Stimulated activated CD8-positive, alpha-beta memory T cell treated with anti-CD3 and anti-CD28 coated beads, Interleukin-7, amount 100 ng/mL, for 1 hour (primary cell): ENCODE measurements at regions not wholly inside any gene's neighbourhood (a gene's known extent, or its start where the extent isn't known, plus 50 kb on each side); places are given as distances from the start of the nearest gene placed in this dataset.

ENCODE experiments used
- DNase-seq, 2 donors: peaks; one replicate each; pipeline ENCODE4 v3.0.0-alpha.2; 2020; ENCODE audit warnings: low read depth in 2 of 2

GRCh38 chr6:156725712-156726111, 51.5 kb upstream of the ARID1B start:
- DNase-seq, result no peak

- no peak for DNase-seq
Observed at GRCh38 chr6:156720691-156721685, 56.2 kb upstream of the ARID1B start.

- peak; percentile 35 to 37 for DNase-seq
Observed at GRCh38 chr6:156719720-156720563, 57.2 kb upstream of the ARID1B start.

DNA sequence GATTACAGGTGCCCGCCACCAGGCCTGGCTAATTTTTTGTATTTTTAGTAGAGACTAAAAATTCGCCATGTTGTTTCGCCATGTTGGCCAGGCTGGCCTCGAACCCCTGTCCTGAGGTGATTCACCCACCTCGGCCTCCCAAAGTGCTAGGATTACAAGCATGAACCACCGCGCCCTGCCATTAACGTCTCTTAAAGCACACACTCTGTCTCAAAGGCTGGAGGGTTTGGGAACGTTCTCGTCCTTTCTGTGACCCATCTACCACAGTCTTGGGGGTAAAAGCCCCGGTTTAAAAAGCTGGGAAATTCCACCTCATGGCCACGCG, 57.8 kb upstream of the ARID1B start:
- no peak for DNase-seq

GRCh38 chr6:156718647-156719394, 58.4 kb upstream of the ARID1B start:
- DNase-seq, result no peak

GRCh38 chr6:156717542-156717941, 59.6 kb upstream of the ARID1B start:
- DNase-seq, result no peak

DNA sequence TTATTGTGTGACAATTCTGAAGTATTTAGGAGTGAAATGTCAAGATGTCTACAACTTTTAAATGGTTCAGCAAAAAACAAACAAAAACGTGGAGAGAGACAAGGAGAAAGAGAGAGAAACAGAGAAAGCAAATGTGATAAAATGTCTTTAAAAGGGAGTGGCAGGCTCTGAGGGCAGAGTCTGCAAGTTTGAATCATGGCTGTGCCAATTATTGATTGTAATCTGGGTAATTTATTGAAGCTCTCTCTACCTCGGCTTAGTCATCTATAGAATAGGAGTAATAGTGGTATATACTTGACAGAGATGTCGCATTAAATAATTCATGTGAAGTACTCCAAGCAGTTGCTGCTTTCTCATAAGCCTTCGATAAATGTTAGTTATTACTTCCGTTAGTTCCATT, 61.3 kb upstream of the ARID1B start:
- no peak for DNase-seq

DNA sequence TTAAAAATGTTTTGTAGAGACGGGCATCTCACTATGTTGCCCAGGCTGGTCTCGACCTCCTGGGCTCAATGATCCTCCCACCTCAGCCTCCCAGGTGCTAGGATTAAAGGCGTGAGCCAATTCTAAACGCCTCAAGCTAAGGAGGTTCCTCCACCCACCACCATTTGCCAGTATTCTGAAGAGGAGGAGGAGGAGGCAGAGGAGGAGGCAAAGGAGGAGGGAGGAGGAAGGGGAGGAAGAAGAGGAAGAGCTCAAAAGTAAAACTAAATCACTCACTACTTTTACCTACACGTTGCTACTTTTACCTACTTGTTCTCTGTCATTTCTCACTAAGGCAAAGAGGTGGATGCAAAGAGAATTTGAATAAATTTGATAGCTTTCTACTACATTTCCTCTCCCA, 63.6 kb upstream of the ARID1B start:
- no peak for DNase-seq

GRCh38 chr6:156710479-156710878, 66.7 kb upstream of the ARID1B start:
- DNase-seq, result no peak

GRCh38 chr6:156707818-156708217, 69.4 kb upstream of the ARID1B start:
- no peak for DNase-seq

DNA sequence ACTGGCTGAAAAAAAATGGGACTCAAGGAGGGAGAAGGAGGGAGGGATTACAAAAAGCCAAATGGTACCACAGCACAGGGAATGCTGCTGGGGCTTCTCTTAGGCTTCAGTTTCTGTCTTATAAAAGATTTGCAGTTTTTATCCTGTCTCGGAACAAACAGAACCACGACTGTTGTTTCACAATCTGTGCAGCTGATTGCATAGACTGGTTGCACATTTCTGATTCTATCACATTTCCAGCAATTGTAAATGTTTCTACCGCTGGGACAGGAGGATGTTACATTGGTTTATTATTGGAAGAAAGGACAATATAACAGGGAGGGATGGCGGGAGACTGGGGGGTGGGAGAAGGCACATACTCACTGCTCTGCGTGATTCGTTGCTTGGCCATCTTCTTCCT, 73.5 kb upstream of the ARID1B start:
- DNase-seq, result no peak

- no peak for DNase-seq
Observed at GRCh38 chr6:156701966-156702365, 75.2 kb upstream of the ARID1B start.

DNA sequence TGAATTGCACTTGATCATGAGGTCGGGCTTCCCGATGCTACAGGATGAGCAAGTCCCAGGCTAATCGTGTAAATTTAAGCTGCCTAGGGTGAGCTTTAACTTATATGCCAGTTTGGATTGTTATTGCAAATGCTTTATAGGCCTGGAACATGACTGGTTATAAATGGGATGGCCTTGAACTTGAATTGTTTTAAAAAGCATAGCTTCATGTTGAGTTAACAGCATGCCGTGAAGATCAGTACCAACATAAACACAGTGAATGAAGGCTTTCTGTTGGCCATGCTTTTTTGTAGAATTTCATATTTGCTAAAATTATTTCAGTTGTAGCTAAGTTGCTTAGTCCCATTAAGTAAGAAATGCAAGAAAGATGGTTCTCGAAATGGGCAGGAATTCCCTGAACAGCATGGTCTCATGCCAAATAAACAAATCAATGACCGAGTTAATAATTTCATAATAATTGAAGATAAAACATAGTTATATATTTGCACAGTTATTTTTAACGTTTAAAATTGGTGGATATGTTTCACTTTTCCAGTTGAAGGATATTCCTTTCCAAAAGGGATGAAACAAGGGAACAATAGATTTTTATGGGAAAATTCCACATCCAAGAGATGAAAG, 76.6 kb upstream of the ARID1B start:
- DNase-seq, result no peak

DNA sequence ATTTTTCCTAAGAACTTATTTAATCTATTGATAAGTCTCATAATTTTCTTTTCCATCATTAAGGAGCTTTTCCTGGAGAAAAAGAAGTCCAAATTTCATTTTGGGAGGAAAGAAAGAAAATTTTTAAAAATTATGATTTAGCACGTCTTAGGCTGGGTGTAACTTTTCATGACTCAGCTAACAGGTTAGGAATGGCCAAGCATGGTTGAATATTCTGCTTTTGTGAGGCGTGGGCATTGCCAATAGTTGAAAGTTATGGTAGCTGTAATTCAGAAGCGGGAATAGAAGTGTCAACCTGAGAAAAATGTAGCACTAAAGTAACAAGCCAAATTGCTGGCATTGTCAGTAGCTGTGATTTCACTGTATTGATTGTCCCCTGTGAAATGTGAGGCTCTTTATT, 77.2 kb upstream of the ARID1B start:
- no peak for DNase-seq

DNA sequence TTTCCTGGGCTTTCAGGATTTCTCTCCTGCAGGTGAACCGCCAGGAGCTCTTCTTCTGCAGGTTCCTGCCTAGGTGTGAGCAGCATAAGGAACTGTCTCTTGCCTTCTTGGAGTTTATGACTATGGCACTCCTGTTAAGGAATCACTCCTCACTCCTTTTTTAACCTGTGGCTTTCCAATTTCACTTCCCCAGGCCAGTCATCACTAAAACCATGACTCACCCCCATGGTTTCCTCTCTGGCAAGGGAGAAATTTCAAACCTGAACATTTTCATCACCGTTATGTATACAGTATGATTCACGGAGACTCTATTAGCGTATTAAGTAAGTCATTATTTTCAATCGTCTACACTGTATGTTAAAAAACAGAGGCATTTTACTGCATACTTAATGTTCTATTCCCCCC, 78.2 kb upstream of the ARID1B start:
- DNase-seq, result no peak

DNA sequence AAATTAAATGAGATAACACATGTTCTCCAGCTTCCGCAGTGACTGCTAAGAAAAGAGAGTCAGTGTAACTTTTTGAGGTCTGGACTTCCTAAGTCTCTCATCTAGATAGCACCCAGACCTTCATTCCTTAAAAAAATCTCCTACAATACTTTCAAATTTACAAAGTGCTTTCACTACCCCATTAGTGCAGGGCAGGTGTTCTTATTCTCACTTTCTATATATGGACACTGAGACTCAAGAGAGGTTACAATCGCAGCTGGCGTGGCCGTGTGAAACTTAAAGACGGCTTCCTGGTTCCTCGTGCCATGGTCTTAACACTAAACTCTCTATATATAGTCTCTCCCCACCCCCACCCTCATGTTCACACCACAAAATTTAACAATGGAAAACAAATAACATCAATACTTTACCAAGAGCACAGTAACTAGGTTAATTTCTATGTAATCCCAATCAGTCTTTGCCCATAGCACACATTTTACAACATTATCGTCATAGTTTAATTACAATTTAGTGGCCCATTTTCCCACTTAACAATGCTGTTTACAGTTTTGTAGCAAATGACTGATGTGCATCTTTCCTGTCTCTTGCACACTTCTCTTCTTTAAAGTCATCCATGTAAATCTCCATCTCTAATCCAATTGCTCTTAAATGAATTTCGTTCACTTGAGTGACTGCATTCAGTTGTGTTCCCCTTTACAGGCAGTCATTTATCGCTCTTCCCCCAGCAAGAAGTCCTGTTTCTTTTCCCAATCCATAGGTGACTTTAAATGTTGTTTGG, 78.8 kb upstream of the ARID1B start:
- DNase-seq, result no peak

GRCh38 chr6:156697225-156697830, 79.8 kb upstream of the ARID1B start:
- DNase-seq, result no peak

DNA sequence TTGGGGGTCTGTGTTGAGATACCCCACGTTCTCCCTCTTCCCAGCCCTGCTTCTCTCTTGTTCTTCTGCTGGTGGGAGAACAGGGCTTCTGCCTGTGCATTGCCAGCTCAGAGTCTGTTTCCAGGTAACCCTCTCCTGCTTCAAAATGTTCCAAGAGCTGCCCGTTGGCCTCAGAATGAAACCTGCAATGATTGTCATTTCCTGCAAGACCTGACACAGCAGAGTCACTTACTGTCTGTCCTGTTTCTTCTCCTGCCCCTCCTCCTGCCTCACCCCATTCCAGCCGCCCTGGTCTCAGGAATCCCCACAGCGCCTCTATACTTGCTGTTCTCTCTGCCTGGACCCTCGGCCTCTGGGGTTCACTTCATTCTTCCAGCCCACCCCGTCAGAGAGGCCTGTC, 81.4 kb upstream of the ARID1B start:
- DNase-seq, result no peak

DNA sequence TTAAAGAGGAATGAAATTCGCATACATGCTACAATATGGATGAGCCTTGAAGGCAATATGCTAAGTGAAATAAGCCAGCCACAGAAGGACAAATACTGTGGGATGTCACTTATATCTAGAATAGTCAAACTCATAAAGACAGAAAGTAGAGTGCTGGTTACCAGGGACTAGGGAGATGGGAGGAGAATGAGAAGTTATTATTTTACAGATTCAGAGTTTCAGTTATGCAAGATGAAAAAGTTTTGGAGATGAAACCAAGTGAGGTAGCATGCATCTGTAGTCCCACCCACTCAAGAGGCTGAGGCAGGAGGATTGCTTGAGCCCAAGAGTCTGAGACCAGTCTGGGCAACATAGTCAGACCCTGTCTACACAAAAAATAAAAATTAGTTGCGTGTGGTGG, 82.5 kb upstream of the ARID1B start:
- DNase-seq, result no peak

DNA sequence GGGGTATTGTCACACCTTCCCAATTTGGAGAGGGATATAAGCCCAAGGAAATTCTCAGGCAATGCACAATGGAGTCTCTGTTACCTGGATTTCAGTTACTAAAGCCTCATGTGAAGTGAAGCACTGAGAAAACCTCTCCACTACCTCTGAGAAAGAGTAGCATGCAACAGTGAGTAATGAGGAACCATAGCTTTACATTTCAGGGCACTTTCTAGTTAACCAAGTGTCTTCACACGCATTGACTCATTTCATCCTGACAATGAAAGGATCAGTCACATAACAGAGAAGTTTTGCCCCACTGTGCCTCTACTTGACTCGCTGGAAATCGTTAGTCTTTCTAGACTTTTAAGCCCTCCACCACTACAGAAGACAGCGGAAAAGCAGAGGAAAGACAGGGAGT, 86.2 kb upstream of the ARID1B start:
- no peak for DNase-seq

DNA sequence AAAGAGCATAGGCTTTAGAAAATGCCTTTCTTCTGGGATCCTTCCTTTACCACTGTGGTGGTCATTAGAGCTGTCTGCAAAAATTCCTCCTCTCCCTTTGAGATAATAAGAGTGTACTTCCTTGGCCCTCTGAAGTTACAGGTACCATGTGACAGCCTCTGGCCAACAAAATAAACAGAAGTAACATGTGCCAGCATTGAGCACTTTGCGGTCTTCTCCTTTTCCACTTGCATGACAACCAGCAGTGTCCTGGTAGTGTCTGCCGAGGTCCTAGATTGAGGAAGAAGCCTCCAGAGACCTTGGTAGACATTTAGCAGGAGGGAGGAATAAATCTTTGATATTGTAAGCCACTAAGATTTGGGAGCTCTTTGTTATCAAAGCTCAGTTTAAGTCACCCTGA, 87.5 kb upstream of the ARID1B start:
- DNase-seq, result no peak
